K562 (cell line): ENCODE measurements at regions not wholly inside any gene's neighbourhood (a gene's known extent, or its start where the extent isn't known, plus 50 kb on each side); places are given as distances from the start of the nearest gene placed in this dataset.

Experiments used
- ATAC-seq: fragments of 200-7000 bp; cut with Tn5 transposase; 3 replicates; pipeline ENCODE4 v1.9.1; 2020; ENCODE audit warnings: moderate library complexity
- BruUV-seq: library from RNA; stranded (reverse); fragments of 400-500 nt; replicated peaks from 2 replicates; lab custom pipeline; 2021; lab: Mats Ljungman, UMichigan
- CTCF ChIA-PET: fragments of 300-600 bp; formaldehyde crosslinking; extraction: SDS; loops from one replicate; lab custom pipeline; 2021; ENCODE audit warnings: low intra/inter-chr PET ratio; lab: Yijun Ruan, JAX
- POLR2A ChIA-PET: fragments of 300-600, 350-650 bp; sonication (Branson Sonifier 250); formaldehyde crosslinking; extraction: SDS; loops from one replicate; lab custom pipeline; 2021; ENCODE audit warnings: antibody characterized with exemption, inconsistent platforms; lab: Yijun Ruan, JAX
- DNase-seq, 4 experiments: peaks; one replicate each; pipeline versions ENCODE4 v3.0.0 to v3.0.0-alpha.2; 2011 to 2018; ENCODE audit warnings: low spot score in 3 of 4, mixed read lengths in 3 of 4; ENCODE audit errors: extremely low read depth in 1 of 4
- FAIRE-seq: peaks from 2 replicates; lab custom pipeline; 2011; peaks lifted over from hg19 to GRCh38; lab: Jason Lieb, UNC
- H2AFZ ChIP-seq: 2 replicates; pipeline ENCODE4 v1.6.0; 2011; ENCODE audit warnings: low read depth, low read length, control low read depth, inconsistent platforms
- H3K27ac ChIP-seq: fragments of 200-600 bp; 3 replicates; pipeline ENCODE4 v1.8.0; 2011; ENCODE audit warnings: low read depth, mild to moderate bottlenecking, control low read depth, inconsistent platforms, low read length, moderate library complexity, mixed read lengths; ENCODE audit errors: extremely low read depth
- H3K27me3 ChIP-seq, 2 experiments: fragments of 300-600 bp in 1 of 2; 2 replicates in 1 of 2; 3 replicates in 1 of 2; pipeline versions ENCODE4 v1.6.0 to v1.8.0; 2011; ENCODE audit warnings: inconsistent platforms in 2 of 2, low read length in 2 of 2, mild to moderate bottlenecking in 1 of 2, mixed read lengths in 1 of 2, moderate library complexity in 1 of 2; ENCODE audit not compliant: control insufficient read depth in 2 of 2, insufficient read depth in 2 of 2
- H3K36me3 ChIP-seq: fragments of 300-600 bp; 3 replicates; pipeline ENCODE4 v1.8.0; 2011; ENCODE audit warnings: mild to moderate bottlenecking, low read length, inconsistent platforms; ENCODE audit not compliant: control insufficient read depth, insufficient read depth
- H3K4me1 ChIP-seq, 2 experiments: fragments of 200-600 bp in 1 of 2; replicated peaks in 1 of 2; 2 replicates in 1 of 2; 3 replicates in 1 of 2; pipeline versions ENCODE4 v1.5.1 to v1.8.0; 2011; ENCODE audit warnings: inconsistent platforms in 2 of 2, low read length in 2 of 2, mild to moderate bottlenecking in 1 of 2, mixed read lengths in 1 of 2, moderate library complexity in 1 of 2; ENCODE audit not compliant: control insufficient read depth in 2 of 2, insufficient read depth in 2 of 2
- H3K4me2 ChIP-seq: 2 replicates; pipeline ENCODE4 v1.6.1; 2011; ENCODE audit warnings: low read length, control low read depth, inconsistent platforms, mixed read lengths; ENCODE audit not compliant: insufficient read depth
- H3K4me3 ChIP-seq: fragments of 200-600 bp; sonication (generic), shearing (Covaris generic); 2 replicates; pipeline ENCODE4 v1.5.1; 2016; ENCODE audit warnings: control low read depth, inconsistent platforms
- H3K79me2 ChIP-seq: fragments of 200-600 bp; 3 replicates; pipeline ENCODE4 v1.8.0; 2011; ENCODE audit warnings: low read length, inconsistent platforms; ENCODE audit not compliant: control insufficient read depth, insufficient read depth
- H3K9ac ChIP-seq, 2 experiments: 2 replicates each; pipeline versions ENCODE4 v1.6.0 to v1.6.1; 2011; ENCODE audit warnings: low read depth in 2 of 2, low read length in 2 of 2, control low read depth in 1 of 2, inconsistent platforms in 1 of 2, mild to moderate bottlenecking in 1 of 2, mixed read lengths in 1 of 2; ENCODE audit not compliant: insufficient read depth in 1 of 2
- H3K9me1 ChIP-seq: one replicate; pipeline ENCODE4 v1.6.0; 2011; ENCODE audit warnings: inconsistent platforms, mild to moderate bottlenecking, low read length, moderate library complexity; ENCODE audit not compliant: control insufficient read depth, insufficient read depth
- H3K9me3 ChIP-seq: replicated peaks from 2 replicates; pipeline ENCODE4 v1.5.1; 2011; ENCODE audit warnings: low read depth, low read length, inconsistent platforms; ENCODE audit not compliant: control insufficient read depth, insufficient read depth
- H4K20me1 ChIP-seq: replicated peaks from 2 replicates; pipeline ENCODE4 v1.6.1; 2011; ENCODE audit warnings: low read length, inconsistent platforms, mixed read lengths; ENCODE audit not compliant: control insufficient read depth, insufficient read depth
- CBX3 ChIP-seq, 2 experiments: IDR thresholded peaks; 1 replicate in 1 of 2; 2 replicates in 1 of 2; pipeline ENCODE4 v1.6.1; 2012; ENCODE audit warnings: inconsistent platforms in 2 of 2, low read length in 2 of 2, borderline replicate concordance in 1 of 2, control low read depth in 1 of 2
- CHCHD3 ChIP-seq: fragments of 250-450 bp; sonication (Bioruptor Pico); IDR thresholded peaks from 2 replicates; pipeline ENCODE4 v2.1.2; 2022; ENCODE audit warnings: mild to moderate bottlenecking
- HDAC6 ChIP-seq: IDR thresholded peaks from 2 replicates; pipeline ENCODE4 v1.6.1; 2012; ENCODE audit warnings: low read depth, mild to moderate bottlenecking, control low read depth, inconsistent platforms, low read length, moderate library complexity
- MEF2A ChIP-seq: IDR thresholded peaks from 2 replicates; pipeline ENCODE4 v1.6.1; 2011; ENCODE audit warnings: low read depth, mild to moderate bottlenecking, low read length, moderate library complexity; ENCODE audit not compliant: control insufficient read depth
- MIER1 ChIP-seq: fragments of 450-650 bp; IDR thresholded peaks from 2 replicates; pipeline ENCODE4 v1.6.1; 2016; ENCODE audit warnings: antibody characterized with exemption, mild to moderate bottlenecking, low read depth
- POU5F1 ChIP-seq: fragments of 150-350 bp; IDR thresholded peaks from 2 replicates; pipeline ENCODE4 v1.6.1; 2014; ENCODE audit warnings: borderline replicate concordance, low read length, low read depth, mild to moderate bottlenecking; ENCODE audit not compliant: partially characterized antibody
- PTTG1 ChIP-seq: fragments of 450-650 bp; IDR thresholded peaks from 2 replicates; pipeline ENCODE4 v1.6.1; 2016; ENCODE audit warnings: low read depth, mild to moderate bottlenecking, missing genetic modification characterization, missing compliant biosample characterization
- RUNX1 ChIP-seq: sonication (generic); IDR thresholded peaks from 2 replicates; pipeline ENCODE4 v1.6.1; 2016; ENCODE audit warnings: antibody characterized with exemption, low read depth
- SIX5 ChIP-seq, 2 experiments: IDR thresholded peaks; 2 replicates each; pipeline ENCODE4 v1.6.1; 2011; ENCODE audit warnings: low read length in 2 of 2, borderline replicate concordance in 1 of 2, low read depth in 1 of 2, mild to moderate bottlenecking in 1 of 2, moderate library complexity in 1 of 2; ENCODE audit not compliant: insufficient read depth in 1 of 2
- SMC3 ChIP-seq: conservative IDR thresholded peaks from 2 replicates; pipeline ENCODE4 v1.6.1; 2011; ENCODE audit warnings: low read depth, low read length, improper control_type of control experiment; ENCODE audit not compliant: insufficient read depth
- STAT5A ChIP-seq: IDR thresholded peaks from 2 replicates; pipeline ENCODE4 v1.6.1; 2012; ENCODE audit warnings: low read length, inconsistent platforms, borderline replicate concordance
- TAF1 ChIP-seq: IDR thresholded peaks from 2 replicates; pipeline ENCODE4 v1.6.1; 2011; ENCODE audit warnings: mild to moderate bottlenecking, low read length, moderate library complexity; ENCODE audit not compliant: insufficient read depth, control insufficient read depth, severe bottlenecking; ENCODE audit errors: extremely low read depth
- TCF7 ChIP-seq: sonication (generic); IDR thresholded peaks from 2 replicates; pipeline ENCODE4 v1.6.1; 2016; ENCODE audit warnings: antibody characterized with exemption, borderline replicate concordance
- ZFP1 ChIP-seq: fragments of 450-650 bp; formaldehyde crosslinking; IDR thresholded peaks from 2 replicates; pipeline ENCODE4 v1.4.0; 2020; ENCODE audit warnings: mild to moderate bottlenecking, mixed read lengths
- ZNF316 ChIP-seq: fragments of 450-650 bp; IDR thresholded peaks from 2 replicates; pipeline ENCODE4 v1.6.1; 2016
- ZZZ3 ChIP-seq: fragments of 450-650 bp; IDR thresholded peaks from 2 replicates; pipeline ENCODE4 v1.6.1; 2016; ENCODE audit warnings: antibody characterized with exemption, mild to moderate bottlenecking, moderate library complexity
- WGBS: fragments of 100-300 bp; shearing (Covaris generic); methylation state at CpG from one replicate; pipeline ENCODE4 v1.1.6; 2016; ENCODE audit warnings: low coverage, mixed read lengths; ENCODE audit not compliant: insufficient coverage; ENCODE audit errors: missing lambda C conversion rate; 5-methylcytosine and 5-hydroxymethylcytosine counted together
- in situ Hi-C: fragments of 300-500 bp; cut with MboI; formaldehyde crosslinking; loops from 4 replicates; pipeline ENCODE4 v1.15.0; 2018; ENCODE audit warnings: inconsistent platforms, mixed read lengths
- intact Hi-C: fragments of 100-400 bp; cut with micrococcal nuclease; formaldehyde crosslinking; loops from 2 replicates; pipeline ENCODE4 v1.14.2; 2022
- TF ChIP-seq, protein P1 (sequence below): fragments of 450-650 bp; formaldehyde crosslinking; IDR thresholded peaks from 2 replicates; pipeline ENCODE4 v1.4.0; 2020; ENCODE audit warnings: mild to moderate bottlenecking, moderate library complexity
- TF ChIP-seq, protein P2 (sequence below), 2 experiments: fragments of 200-800 bp in 1 of 2; sonication (Bioruptor generic) in 1 of 2; sonication (generic) in 1 of 2; formaldehyde crosslinking in 1 of 2; IDR thresholded peaks in 1 of 2; conservative IDR thresholded peaks in 1 of 2; 2 replicates each; pipeline versions ENCODE4 v1.5.0 to v1.6.1; 2016 to 2020; ENCODE audit warnings: missing compliant biosample characterization in 1 of 2, missing genetic modification characterization in 1 of 2, missing genetic modification reagents in 1 of 2

DNA sequence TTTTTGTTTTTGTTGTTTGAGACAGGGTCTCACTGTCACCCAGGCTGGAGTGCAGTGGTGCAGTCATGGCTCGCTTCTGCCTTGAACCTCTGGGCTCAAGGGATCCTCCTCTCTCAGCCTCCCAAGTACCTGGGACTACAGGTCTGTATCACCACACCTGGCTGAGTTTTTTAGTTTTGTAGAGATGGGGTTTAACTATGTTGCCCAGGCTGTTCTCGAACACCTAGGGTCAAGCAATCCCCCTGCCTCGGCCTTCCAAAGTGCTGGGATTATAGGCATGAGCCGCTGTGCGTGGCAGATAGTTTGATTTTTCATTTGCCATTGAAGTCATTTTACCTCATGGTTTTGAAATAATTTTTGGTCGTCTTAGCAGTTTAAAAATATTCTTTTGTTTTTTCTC is 94.3 kb upstream of the EIF5 start:
- no peak for ATAC-seq
- POLR2A ChIA-PET: no interaction called here

More for the DNA sequence above, 94.3 kb upstream of the EIF5 start:
- Histone ChIP-seq H3K36me3 (no peaks in the 10 kb centered on the region), H3K9me3 (peaks cover 4% of the 10 kb centered on the region; the same call in 1 of the 2 replicates), H3K9me1 (no peaks in the 10 kb centered on the region), H3K27ac (no peak overlapping the region), H3K9ac (no peak overlapping the region), H3K79me2 (no peaks in the 10 kb centered on the region)
- CTCF ChIA-PET: no interaction called here
- no TSS peak for BruUV-seq
- WGBS: 0% methylated on average over 6 of the region's 6 CpGs
- DNase-seq (no peak), FAIRE-seq (no peak)
- intact Hi-C loops: no loop called here
- TF ChIP-seq PTTG1 (tag): no peak
- no peak for TF ChIP-seq CHCHD3 (CRISPR knock-in tag)
- TF ChIP-seq, protein P1, sequence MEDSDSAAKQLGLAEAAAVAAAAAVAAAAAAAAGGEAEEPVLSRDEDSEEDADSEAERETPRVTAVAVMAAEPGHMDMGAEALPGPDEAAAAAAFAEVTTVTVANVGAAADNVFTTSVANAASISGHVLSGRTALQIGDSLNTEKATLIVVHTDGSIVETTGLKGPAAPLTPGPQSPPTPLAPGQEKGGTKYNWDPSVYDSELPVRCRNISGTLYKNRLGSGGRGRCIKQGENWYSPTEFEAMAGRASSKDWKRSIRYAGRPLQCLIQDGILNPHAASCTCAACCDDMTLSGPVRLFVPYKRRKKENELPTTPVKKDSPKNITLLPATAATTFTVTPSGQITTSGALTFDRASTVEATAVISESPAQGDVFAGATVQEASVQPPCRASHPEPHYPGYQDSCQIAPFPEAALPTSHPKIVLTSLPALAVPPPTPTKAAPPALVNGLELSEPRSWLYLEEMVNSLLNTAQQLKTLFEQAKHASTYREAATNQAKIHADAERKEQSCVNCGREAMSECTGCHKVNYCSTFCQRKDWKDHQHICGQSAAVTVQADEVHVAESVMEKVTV: no peak
- TF ChIP-seq CBX3 (IDR thresholded peaks at IDR 0.05; ENCODE audit: borderline replicate concordance in 1 of 2, low read length in 2 of 2): no peak
- no peak for TF ChIP-seq HDAC6
- no peak for TF ChIP-seq ZNF316
- no peak for TF ChIP-seq POU5F1
- TF ChIP-seq MIER1: no peak
- no peak for TF ChIP-seq SMC3
- no peak for TF ChIP-seq ZZZ3
- TF ChIP-seq SIX5 (IDR thresholded peaks at IDR 0.05; ENCODE audit: borderline replicate concordance in 1 of 2, insufficient read depth in 1 of 2, low read depth in 1 of 2, low read length in 2 of 2): no peak
- no peak for TF ChIP-seq STAT5A
- TF ChIP-seq TAF1: no peak
- TF ChIP-seq TCF7: no peak
- TF ChIP-seq, protein P2, sequence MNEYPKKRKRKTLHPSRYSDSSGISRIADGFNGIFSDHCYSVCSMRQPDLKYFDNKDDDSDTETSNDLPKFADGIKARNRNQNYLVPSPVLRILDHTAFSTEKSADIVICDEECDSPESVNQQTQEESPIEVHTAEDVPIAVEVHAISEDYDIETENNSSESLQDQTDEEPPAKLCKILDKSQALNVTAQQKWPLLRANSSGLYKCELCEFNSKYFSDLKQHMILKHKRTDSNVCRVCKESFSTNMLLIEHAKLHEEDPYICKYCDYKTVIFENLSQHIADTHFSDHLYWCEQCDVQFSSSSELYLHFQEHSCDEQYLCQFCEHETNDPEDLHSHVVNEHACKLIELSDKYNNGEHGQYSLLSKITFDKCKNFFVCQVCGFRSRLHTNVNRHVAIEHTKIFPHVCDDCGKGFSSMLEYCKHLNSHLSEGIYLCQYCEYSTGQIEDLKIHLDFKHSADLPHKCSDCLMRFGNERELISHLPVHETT (CRISPR knock-in tag; conservative IDR thresholded peaks at IDR 0.05 in 1 of 2, IDR thresholded peaks at IDR 0.05 in 1 of 2): no peak
- no peak for TF ChIP-seq RUNX1
- TF ChIP-seq ZFP1 (CRISPR knock-in tag): no peak
- TF ChIP-seq MEF2A: no peak
- TF ChIP-seq, all 486 proteins: peak for 0
- in situ Hi-C loops: no loop called here
- Histone ChIP-seq H3K4me1 (no peaks in the 10 kb centered on the region; a peak in 1 of 5 replicates), H3K4me3 (no peak overlapping the region), H3K4me2 (no peak overlapping the region), H4K20me1 (no peaks in the 10 kb centered on the region), H3K27me3 (no peaks in the 10 kb centered on the region), H2AFZ (no peak overlapping the region)
